ENCODE measurements at regions not wholly inside any gene's neighbourhood (a gene's known extent, or its start where the extent isn't known, plus 50 kb on each side); places are given as distances from the start of the nearest gene placed in this dataset.

DNA sequence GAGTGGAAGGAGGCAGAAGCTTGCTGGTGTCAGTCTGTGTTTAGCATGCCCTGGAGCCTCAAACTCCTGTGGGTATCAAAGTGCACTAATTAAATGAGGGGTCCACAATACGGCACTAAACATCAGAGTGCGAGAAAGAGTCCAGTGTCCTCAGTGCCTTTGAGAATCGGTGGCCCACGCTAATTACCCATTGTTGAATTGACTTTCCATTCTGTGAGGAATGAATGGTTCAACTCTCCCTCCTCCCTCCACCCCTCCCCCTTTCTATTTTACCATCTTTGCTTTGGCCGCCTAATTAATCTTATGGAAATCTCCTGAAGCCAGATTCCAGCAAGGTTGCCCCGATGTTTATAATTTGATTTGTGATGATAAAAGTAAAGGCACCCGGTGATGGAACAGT lies 217.8 kb downstream of the TFEC start:
- TF ChIP-seq EZH2 (IDR thresholded peaks at IDR 0.05; ENCODE audit: borderline replicate concordance, low read length) = no peak
- TF ChIP-seq, protein P1, sequence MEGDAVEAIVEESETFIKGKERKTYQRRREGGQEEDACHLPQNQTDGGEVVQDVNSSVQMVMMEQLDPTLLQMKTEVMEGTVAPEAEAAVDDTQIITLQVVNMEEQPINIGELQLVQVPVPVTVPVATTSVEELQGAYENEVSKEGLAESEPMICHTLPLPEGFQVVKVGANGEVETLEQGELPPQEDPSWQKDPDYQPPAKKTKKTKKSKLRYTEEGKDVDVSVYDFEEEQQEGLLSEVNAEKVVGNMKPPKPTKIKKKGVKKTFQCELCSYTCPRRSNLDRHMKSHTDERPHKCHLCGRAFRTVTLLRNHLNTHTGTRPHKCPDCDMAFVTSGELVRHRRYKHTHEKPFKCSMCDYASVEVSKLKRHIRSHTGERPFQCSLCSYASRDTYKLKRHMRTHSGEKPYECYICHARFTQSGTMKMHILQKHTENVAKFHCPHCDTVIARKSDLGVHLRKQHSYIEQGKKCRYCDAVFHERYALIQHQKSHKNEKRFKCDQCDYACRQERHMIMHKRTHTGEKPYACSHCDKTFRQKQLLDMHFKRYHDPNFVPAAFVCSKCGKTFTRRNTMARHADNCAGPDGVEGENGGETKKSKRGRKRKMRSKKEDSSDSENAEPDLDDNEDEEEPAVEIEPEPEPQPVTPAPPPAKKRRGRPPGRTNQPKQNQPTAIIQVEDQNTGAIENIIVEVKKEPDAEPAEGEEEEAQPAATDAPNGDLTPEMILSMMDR (IDR thresholded peaks at IDR 0.05; ENCODE audit: low read length) = no peak
- Histone ChIP-seq H4K20me1 (ENCODE audit: insufficient read depth, low read length) (no peaks in the 10 kb centered on the region), H3K27me3 (ENCODE audit: insufficient read depth, low read length) (no peaks in the 10 kb centered on the region), H3K4me1 (ENCODE audit: insufficient read depth, low read length, severe bottlenecking) (no peaks in the 10 kb centered on the region), H3K9me3 (ENCODE audit: low read length) (no peaks in the 10 kb centered on the region), H3K36me3 (ENCODE audit: insufficient read depth, low read length) (no peaks in the 10 kb centered on the region), H3K79me2 (ENCODE audit: insufficient read depth, low read length) (no peaks in the 10 kb centered on the region), H3K27ac (ENCODE audit: low read depth, low read length, poor library complexity, severe bottlenecking) (no peak overlapping the region), H3K9me2 (ENCODE audit: low read depth, low read length) (no peaks in the 10 kb centered on the region), H2AFZ (ENCODE audit: low read length) (no peak overlapping the region), H3F3A (ENCODE audit: insufficient read depth, low read length) (no peaks in the 10 kb centered on the region), H3K4me2 (ENCODE audit: low read length) (no peak overlapping the region), H3K4me3 (ENCODE audit: low read depth, low read length, poor library complexity, severe bottlenecking) (no peak overlapping the region), H3K9ac (ENCODE audit: low read length) (no peak overlapping the region)

DNA sequence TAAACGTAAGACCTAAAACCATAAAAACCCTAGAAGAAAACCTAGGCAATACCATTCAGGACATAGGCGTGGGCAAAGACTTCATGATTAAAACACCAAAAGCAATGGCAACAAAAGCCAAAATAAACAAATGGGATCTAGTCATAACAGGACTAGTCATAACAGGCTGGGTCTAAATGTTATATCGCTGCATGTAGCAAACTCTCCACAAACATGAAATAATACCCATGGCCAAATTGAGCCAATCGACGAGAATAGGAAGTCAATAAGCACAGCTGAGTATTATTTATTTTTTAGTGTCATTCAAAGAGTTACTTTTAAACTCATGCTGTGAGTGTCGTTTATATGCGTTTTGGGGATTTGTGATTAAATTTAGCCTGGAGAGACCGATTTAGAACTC lies 225.1 kb downstream of the TFEC start:
- Histone ChIP-seq H3K9me2 (ENCODE audit: low read depth, low read length) (no peaks in the 10 kb centered on the region), H2AFZ (ENCODE audit: low read length) (no peak overlapping the region), H3K27me3 (ENCODE audit: insufficient read depth, low read length) (no peaks in the 10 kb centered on the region), H3K4me2 (ENCODE audit: low read length) (no peak overlapping the region), H3K9me3 (ENCODE audit: low read length) (no peaks in the 10 kb centered on the region), H3K36me3 (ENCODE audit: insufficient read depth, low read length) (no peaks in the 10 kb centered on the region), H3K4me1 (ENCODE audit: insufficient read depth, low read length, severe bottlenecking) (no peaks in the 10 kb centered on the region), H3F3A (ENCODE audit: insufficient read depth, low read length) (no peaks in the 10 kb centered on the region), H3K4me3 (ENCODE audit: low read depth, low read length, poor library complexity, severe bottlenecking) (no peak overlapping the region), H3K79me2 (ENCODE audit: insufficient read depth, low read length) (no peaks in the 10 kb centered on the region), H4K20me1 (ENCODE audit: insufficient read depth, low read length) (no peaks in the 10 kb centered on the region), H3K27ac (ENCODE audit: low read depth, low read length, poor library complexity, severe bottlenecking) (no peak overlapping the region), H3K9ac (ENCODE audit: low read length) (no peak overlapping the region)
- TF ChIP-seq, protein P1 (IDR thresholded peaks at IDR 0.05; ENCODE audit: low read length) = no peak
- no peak for TF ChIP-seq EZH2 (IDR thresholded peaks at IDR 0.05; ENCODE audit: borderline replicate concordance, low read length)

DNA sequence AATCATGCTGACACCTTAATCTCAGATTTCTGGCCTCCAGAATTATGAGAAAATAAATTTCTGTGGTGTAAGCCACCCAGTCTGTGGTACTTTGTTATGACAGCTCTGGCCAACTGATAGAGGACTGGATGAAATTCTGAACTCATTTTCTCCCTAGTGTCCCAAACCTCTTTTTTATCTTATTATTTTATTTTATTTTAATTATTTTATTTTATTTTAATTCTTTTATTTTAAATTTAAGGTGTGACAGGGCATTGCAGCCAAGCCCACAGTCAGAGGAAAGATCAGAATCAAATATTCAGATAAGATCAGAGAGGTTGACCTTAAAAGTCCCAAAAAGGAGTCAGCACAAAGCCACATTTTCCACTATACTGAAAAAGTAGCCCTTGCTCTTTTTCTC lies 228.1 kb downstream of the TFEC start:
- Histone ChIP-seq H3K27ac (ENCODE audit: low read depth, low read length, poor library complexity, severe bottlenecking) (no peak overlapping the region), H2AFZ (ENCODE audit: low read length) (no peak overlapping the region), H4K20me1 (ENCODE audit: insufficient read depth, low read length) (no peaks in the 10 kb centered on the region), H3K9ac (ENCODE audit: low read length) (no peak overlapping the region), H3K27me3 (ENCODE audit: insufficient read depth, low read length) (no peaks in the 10 kb centered on the region), H3K36me3 (ENCODE audit: insufficient read depth, low read length) (no peaks in the 10 kb centered on the region), H3K4me1 (ENCODE audit: insufficient read depth, low read length, severe bottlenecking) (no peaks in the 10 kb centered on the region), H3K4me3 (ENCODE audit: low read depth, low read length, poor library complexity, severe bottlenecking) (no peak overlapping the region), H3K9me2 (ENCODE audit: low read depth, low read length) (no peaks in the 10 kb centered on the region), H3F3A (ENCODE audit: insufficient read depth, low read length) (no peaks in the 10 kb centered on the region), H3K4me2 (ENCODE audit: low read length) (no peak overlapping the region), H3K9me3 (ENCODE audit: low read length) (no peaks in the 10 kb centered on the region), H3K79me2 (ENCODE audit: insufficient read depth, low read length) (no peaks in the 10 kb centered on the region)
- no peak for TF ChIP-seq EZH2 (IDR thresholded peaks at IDR 0.05; ENCODE audit: borderline replicate concordance, low read length)
- TF ChIP-seq, protein P1 (IDR thresholded peaks at IDR 0.05; ENCODE audit: low read length) = no peak

All from OCI-LY1 (cell line).